ENCODE measurements at regions not wholly inside any gene's neighbourhood (a gene's known extent, or its start where the extent isn't known, plus 50 kb on each side); places are given as distances from the start of the nearest gene placed in this dataset.
"Not testable (repeated sequence)": the region's sequence is repeated elsewhere in the genome, so short reads cannot be mapped to it uniquely, and the experiment has no call there.

DNA sequence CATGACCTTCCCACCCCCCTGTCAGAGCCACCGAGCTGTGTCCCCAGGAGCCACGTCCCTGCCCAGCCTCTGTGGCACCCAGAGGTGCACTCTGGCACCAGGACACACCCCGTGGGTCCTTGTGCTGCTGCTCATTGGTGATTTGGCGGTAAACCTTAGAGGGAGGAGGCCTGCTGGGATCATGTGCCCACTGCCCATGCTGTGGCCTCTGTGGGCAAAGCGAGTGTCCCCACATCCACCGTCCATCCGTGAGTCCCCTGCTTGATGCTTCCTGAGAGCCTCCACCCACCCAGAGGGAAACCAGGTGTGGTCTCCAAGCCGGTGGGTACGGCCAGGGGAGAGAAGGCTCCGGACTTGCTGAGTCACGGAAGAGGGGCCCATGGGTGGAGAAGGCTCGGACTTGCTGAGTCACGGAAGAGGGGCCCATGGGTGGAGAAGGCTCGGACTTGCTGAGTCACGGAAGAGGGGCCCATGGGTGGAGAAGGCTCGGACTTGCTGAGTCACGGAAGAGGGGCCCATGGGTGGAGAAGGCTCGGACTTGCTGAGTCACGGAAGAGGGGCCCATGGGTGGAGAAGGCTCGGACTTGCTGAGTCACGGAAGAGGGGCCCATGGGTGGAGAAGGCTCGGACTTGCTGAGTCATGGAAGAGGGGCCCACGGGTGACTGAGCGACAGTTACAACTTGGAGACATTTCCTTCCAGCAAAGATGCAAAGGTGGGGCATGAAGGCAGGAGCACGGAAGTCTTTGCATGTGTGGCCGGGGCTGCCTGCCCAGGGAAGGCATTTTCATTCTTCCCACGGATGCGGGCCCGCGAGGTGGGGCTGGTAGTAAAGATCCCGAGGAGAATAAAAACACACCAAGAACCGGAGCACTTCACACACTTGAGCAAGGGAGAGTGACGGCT is 49.6 kb upstream of the ZNF469 start:
- H3K9me3 ChIP-seq (ENCODE audit: low read length); H3K27me3 ChIP-seq (ENCODE audit: control insufficient read depth in 1 of 2, insufficient read depth in 2 of 2, low read length in 2 of 2); H3K27ac ChIP-seq (ENCODE audit: low read depth, low read length); H3K9ac ChIP-seq (ENCODE audit: low read length); H3K4me3 ChIP-seq (ENCODE audit: low read depth in 1 of 2, low read length in 2 of 2); H3K36me3 ChIP-seq (ENCODE audit: insufficient read depth, low read length); H3K4me1 ChIP-seq (ENCODE audit: insufficient read depth, low read length): not testable (repeated sequence)

Data from muscle layer of colon (tissue), 2 donors.